Myocyte (in vitro differentiated cells): ENCODE measurements at regions not wholly inside any gene's neighbourhood (a gene's known extent, or its start where the extent isn't known, plus 50 kb on each side); places are given as distances from the start of the nearest gene placed in this dataset.

Experiments
- DNase-seq: peaks from one replicate; pipeline ENCODE4 v3.0.0-alpha.2; 2012; ENCODE audit warnings: low read depth

DNA sequence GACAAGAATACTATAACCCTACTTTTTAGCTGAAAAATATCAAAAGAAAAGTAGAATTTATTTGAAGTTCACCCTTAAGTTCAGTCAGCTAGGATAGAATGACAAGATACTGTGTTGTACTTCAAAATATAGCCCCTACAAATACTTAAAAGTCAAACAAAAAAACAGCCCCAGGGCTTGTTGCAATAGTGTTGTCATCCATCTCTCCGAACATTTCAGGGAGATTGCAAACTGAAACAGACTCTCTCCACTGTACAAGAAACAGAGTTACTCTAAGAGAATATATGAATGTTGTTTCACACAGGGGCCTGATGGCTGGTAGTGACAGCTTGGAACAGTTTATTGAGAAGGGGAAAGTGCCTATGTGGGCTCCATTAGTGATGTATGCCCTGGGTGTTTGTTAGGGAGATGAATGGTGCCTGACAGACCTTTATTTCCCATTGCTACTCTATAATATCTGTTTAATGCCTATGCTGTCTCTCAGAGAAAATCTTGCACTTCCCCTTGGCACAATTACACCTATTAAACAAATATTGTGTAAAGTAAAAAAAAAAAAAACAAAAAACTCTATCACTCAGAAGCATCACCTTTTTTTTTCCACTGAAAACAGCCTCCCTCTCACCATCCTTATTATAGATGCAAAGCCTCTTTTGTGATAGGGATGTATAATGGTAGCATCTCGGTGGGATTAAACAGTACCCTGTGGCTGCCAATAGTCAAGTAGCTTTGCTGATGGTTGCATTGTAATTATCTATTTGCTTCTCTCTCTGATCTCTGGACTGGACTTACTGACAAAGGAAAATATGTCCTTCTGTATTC, 506.3 kb upstream of the LUZP2 start:
- no peak for DNase-seq

DNA sequence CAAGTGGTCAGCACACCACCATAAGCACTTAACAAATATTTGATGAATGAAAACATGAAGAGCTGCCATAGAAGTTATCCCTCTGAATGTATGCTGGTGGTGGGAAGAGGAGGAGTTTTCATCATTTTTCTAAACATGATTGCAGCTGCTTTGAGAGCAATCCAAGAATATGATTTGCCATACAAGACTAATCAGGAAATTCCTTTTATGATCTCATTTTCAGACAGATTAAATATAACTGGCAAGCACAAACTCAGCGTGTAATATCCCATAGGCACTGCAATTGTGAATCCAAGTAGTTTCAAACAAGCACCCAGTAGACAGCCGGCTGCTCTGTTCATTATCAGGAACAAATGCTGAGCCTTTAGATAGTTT, 505.7 kb upstream of the LUZP2 start:
- peak; percentile 24 for DNase-seq

DNA sequence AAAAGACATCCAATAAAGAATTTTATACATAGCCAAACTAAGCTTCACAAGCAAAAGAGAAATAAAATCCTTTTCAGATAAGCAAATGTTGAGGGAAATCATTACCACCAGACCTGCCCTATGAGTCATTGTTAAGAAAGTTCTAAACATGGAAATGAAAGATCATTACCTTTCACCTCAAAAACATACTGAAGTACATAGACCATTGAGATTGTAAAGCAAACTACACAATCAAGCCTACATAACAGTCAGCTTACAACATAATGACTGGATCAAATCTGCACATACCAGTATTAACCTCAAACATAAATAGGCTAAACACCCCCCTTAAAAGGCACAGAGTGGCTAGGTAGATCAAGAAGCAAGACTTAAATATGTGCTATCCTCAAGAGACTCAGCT, 501.0 kb upstream of the LUZP2 start:
- no peak for DNase-seq

DNA sequence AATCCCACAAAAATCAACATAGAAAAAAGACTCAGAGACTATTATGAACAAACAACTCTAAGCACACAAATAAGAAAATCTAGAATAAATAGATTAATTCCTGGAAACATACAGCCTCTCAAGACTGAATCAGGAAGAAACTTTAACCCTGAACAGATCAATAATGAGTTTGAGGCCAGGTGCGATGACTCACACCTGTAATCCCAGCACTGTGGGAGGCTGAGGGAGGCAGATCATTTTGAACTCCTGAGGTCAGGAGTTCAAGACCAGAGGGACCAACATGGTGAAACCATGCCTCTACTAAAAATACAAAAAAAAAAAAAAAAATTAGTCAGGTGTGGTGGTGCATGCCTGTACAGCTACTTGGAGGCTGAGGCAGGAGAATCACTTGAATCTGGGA, 499.5 kb upstream of the LUZP2 start:
- no peak for DNase-seq

DNA sequence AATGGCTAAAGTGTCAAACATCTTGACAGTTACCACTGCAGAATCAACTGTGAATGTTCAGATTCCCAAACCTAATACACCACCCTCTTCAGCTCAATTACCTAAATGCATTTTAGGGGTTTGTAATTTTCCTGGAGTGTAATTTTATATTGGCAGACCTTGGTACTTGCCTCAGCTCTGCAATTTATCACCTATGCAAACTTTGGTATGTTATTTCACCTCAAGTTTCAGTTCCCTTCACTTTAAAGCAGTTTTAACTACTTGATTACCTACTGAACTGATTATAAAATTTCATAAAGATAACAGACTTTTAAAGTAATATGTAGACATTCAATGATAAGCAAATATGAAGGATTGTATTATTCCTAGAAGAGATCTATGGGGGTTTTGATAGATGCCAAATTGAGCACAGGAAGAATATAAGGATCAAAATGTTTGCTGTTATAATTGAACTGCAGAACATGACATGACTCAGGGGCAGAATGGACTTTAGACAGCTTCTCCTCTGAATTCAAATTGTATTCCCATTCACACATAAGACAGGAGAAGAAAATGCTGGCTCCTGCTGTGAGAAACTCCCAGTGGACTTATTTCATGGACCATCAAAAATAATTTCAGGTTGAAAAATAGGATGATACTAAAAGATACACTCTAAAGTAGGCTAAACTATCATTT, 491.5 kb upstream of the LUZP2 start:
- no peak for DNase-seq

DNA sequence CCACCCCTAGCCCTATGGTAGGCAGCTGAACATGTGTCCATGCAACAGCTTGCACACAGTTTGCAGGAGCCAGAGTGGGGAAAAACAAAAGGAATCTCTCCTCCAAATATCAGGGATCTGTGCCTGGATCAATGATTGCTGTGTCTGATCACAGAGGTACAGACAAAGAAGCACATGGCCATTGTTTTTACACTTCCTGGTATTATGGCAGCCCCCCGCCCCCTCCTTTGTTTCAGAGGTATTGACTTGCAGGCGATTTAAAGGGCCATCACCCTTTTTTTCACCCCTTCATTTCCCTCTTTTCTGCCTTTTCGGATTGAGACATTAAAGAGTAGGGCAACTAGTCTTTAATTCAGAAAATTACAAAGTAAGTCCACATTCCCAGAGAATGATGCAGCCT, 453.0 kb upstream of the LUZP2 start:
- DNase-seq = no peak

DNA sequence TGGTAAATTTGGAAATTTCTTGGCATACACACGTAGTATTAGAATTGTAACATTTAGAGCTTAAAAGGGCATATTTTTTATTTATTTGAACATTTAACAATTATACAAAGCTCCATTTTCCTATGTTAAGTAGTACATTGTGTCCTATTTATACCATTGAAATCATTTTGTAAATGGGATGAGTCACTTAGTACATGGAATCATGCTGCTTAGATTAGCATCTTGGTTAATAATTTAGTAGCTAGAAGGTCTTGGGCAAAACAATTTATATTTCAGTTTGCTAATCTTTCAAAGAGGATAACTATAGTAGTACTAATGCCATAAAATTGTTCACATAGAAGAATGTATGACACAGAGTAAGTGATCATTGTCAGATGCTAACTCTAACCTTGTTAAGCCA, 450.1 kb upstream of the LUZP2 start:
- peak; percentile 27 for DNase-seq

DNA sequence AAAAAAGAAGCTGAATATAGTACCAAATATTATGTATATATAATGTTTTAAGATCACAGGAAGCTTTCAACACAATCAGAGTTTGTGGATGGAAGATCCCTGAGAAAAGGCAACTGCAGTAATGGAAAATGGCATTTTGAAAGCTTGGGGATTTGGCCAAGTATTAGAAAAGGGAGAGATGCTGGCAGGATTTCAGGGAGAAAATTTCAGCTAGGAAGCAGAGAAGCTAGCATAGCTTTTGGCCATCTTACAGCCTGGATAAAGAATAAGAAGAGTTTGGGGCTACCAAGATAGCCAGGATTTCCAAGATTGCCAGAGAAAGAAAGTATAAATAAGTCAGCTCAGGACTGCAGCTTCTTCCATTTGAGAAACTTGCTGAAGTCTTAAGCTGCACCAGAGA, 440.8 kb upstream of the LUZP2 start:
- peak; percentile 12 for DNase-seq

DNA sequence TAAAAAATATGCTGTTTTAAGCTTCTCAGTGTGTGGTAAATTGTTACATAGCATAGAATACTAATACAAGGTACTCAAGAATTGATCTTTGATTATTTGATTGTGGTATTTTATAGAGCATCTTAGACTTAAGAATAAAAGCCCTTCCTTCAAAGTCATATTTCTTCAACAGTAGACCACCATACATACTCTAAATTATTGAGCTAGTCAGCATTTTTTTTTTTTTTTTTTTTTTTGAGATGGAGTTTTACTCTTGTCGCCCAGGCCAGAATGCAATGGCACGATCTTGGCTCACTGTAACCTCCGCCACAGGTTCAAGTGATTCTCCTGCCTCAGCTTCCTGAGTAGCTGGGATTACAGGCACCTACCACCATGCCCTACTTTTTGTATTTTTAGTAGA, 436.7 kb upstream of the LUZP2 start:
- no peak for DNase-seq

DNA sequence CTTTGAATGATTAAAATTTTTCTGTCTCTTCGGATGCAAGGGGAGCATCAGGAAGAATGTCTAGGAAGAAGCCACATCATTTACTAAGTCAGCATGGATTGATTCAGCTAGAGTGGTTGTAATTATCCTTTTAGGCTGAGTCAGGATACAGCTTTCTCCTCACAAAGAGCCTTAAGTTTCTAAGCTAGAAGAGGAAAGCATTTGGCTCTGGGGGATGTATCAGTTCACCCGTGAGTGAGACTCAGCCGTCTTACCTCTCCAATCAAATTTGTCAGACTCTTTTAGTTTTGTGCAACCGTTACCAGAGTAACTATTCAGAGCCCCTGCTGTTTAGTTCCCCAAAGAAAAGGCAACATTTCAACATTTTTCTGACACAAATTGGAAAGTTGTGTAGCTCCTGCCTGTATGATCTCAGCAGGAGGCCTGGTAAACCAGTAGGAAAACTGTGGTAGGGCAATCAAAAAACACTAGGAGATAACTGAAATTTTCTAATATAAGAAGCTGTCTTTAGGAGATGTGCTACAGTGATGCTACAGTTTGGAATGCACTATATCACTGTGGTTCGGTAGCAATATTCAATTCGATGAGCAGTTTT, 432.4 kb upstream of the LUZP2 start:
- DNase-seq = no peak

DNA sequence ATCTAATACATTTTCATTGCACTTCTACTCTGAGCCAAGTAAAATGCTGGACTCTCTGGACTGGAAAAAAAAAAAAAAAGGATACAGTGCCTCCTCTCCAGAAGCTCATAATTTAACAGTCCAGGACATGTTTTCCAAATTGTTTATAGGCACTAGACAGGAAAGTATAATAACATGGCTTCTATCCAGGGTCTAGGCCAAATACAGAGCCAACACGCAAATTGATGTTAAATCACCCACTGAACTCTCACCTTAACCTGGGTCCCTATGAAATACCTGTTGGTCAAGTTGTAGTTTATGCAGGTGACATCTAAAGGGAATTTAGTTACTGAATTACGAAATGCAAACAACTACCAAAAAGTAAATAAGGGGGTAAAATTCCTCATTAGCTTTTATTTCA, 428.7 kb upstream of the LUZP2 start:
- no peak for DNase-seq

DNA sequence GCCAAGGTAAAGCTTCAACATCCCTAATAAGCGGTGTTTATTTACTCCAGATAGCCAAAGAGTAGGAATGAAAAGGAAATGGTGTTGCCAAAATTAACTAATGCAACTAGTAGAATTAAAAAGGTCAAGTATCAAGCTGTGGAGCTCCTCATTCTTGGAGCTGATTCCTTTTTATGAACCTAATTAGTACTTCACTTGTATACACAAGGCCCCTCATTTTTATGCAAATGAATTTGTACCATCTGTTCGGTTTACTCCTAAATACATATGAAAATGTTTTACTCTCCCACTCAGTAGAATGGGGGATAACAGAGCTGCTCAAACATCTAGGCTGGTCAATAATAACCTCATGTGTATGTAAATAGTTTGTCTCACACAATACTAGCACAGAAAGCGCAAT, 426.4 kb upstream of the LUZP2 start:
- DNase-seq = no peak

DNA sequence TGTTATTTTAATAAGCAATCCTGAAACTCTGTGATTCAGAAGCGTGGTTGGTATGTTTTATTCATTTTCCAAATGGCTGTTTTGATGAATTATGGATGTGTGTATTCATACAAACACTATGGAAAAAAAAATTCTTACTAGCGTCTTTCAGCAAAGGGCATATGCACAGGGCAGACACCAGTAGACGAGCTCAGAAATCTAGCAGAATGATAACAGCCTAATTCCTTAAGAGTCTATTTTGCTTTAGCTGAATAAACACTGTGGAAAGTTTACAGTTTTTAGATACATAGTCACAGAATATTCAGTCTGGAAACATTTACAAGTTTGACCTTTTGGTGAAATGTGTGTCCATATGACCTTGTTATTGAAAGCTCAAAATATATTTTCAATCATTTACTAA, 418.8 kb upstream of the LUZP2 start:
- no peak for DNase-seq

DNA sequence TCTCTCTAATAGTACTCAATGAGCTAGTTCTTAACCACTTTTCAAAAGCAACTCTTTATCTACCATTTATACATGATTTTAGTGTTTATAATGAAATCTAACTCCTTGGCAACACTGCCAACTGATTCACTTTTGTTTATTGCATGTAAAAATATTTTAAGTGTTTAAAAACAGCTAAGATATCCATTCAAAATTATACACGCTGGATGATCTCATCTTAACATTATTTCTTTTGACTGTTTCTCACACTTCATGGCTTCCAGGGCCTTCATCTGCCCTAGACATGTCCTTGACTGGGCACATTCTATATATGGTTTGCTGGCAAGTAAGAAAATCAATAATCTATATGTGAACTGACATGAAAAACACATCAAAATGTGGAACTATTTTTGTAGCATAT, 414.6 kb upstream of the LUZP2 start:
- DNase-seq = no peak

DNA sequence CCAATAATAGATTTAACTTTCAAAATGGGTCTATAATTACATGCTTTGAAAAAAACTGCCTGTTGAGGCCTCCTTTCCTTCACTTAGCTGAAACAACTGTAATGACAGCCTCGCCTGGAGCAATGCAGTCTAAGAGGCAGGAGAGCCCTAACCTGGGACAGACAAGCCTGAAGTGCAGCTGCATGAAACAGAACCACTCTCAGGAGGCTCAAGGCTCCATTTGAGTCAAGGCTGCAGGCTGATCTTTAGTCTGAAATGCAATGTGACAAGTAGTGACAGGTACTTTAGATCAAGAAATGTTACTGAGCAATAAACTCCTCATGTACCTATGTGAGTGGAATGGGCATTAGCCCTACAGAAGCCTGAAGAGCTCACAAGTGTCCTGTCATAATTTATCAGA, 414.0 kb upstream of the LUZP2 start:
- DNase-seq = no peak

DNA sequence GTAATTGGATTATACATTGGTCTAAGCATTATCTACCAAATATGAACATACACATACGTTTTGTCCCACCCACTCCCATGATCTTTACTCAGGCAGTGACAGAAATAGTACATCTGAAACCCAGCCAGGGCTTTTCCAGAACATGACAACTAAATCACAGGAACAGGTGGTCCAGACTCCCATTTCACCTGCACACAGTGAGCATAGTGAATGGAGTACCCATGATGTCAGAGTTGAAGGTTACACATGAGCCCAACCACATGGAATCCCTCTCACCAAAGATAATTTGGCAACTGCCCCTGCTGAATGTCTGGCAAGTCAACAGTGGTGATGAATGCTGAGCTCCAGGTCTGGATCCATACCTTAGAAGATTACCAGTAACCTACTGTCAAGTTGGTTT, 411.9 kb upstream of the LUZP2 start:
- DNase-seq = peak; percentile 68

DNA sequence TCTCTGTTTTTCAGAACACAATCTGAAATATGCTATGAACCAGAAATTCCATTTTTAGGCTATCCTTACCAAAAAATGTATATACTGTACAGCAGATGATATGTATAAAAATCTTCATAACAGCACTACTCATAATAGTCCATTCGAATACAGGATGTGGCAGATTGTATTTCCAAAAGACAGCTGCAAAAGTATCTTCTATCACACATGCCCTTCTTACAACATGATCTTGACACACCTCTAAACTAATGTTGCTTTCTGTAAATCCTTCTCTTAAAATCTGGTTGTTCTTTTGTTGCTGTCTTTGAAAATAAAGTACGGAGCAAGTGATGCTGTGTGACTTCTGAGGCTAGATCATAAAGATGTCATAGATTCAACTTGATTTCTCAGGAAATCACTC, 409.9 kb upstream of the LUZP2 start:
- peak; percentile 52 for DNase-seq

DNA sequence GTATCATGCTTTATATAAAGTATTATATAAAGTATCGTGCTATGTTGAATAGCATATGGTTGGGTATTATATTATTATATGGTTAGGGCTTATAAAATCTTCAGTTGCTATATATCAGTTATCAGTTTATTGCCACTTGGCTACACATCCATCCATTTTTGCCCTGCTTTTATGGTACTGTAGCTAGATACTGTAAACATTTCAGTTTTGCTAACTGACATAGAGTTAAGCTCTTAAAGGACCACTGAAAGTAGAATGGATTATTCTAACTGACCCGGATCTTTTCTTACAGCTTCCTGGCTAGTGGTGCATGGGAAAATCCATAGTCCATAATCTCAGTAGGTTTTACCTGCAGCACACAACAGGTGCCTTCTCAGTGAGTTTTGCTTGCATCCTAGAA, 405.3 kb upstream of the LUZP2 start:
- no peak for DNase-seq

DNA sequence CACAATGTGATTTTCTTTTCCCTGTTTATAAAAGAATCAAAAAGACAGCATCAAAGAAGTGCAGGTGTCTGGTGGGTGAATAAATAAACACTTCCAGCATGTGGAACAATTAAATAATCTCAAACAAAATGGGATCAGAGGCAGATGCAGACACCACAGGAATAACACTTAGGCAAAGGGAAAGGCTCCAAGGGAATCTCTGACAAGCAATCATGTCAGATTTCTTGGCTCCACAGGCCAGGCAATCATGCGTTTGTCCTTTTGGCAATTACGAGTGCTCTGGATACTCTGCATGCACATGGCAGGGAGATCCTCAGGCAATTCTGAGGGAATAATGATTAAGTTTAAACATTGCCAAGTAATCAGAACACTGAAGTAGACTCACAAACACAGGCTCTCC, 403.5 kb upstream of the LUZP2 start:
- no peak for DNase-seq

DNA sequence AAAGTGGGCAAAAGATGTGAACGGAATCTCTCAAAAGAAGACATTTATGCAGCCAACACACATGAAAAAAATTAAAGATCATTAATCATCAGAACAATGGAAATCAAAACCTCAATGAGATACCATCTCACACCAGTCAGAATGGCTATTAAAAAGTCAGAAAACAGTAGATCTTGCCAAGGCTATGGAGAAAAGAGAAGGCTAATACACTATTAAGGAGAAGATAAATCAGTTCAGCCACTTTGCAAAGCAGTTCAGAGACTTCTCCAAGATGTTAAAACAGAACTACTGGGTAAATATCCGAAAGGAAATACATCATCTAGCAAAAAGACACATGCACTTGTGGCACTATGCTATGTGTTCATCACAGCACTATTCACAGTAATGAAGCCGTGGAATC, 388.2 kb upstream of the LUZP2 start:
- no peak for DNase-seq

DNA sequence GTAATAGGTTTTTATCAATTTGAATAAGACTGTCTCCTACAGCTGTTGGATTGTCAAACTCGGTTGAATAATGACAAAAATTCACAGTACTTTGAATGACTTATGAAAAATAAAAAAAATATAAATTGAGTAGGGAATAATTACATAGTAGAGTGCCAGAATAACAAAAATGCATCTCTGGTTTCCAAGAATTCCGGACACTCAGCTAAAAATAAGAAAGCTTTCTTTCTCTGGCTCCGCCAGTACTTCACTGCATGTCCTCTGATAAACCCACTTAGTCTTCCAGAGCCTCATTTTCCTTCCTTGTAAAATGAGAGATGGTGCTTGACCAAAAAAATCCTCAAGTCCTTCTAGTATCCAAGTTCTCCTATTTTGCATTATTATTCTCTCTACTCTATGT, 374.6 kb upstream of the LUZP2 start:
- DNase-seq = no peak

DNA sequence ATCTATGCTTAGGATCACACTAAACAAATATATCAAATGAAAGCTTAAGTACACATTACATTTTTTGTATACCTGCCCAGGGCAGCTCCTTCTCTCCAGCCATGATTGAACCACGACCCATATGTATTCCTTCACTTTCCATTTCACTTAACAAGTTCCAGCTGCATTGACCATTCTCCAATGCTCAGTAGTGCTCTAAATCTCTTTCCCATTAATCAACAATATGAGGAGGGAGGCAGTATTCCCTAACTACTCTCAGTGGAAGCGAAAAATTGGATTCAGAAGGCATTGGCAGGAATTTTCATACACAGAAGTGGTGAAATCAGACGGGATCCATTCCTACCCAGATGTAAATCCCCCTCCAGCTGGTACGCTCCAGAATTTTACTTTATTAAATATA, 372.0 kb upstream of the LUZP2 start:
- DNase-seq = no peak

DNA sequence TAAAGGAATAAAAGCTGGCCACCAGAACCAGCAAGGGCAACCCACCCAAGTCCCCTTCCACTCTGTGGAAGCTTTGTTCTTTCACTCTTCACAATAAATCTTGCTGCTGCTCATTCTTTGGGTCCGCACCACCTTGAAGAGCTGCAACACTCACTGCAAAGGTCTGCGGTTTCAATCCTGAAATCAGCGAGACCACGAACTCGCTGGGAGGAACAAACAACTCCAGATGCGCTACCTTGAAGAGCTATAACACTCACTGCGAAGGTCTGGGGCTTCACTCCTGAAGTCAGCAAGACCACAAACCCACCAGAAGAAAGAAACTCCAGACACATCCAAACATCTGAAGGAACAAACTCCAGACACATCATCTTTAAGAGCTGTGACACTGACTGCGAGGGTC, 365.2 kb upstream of the LUZP2 start:
- no peak for DNase-seq
